Mesothelial cell of epicardium (in vitro differentiated cells): ENCODE measurements at regions not wholly inside any gene's neighbourhood (a gene's known extent, or its start where the extent isn't known, plus 50 kb on each side); places are given as distances from the start of the nearest gene placed in this dataset.
A peak's percentile ranks its signal among the peaks of the same experiment; 100 is the strongest.

Experiments
- DNase-seq, 2 experiments: peaks; one replicate each; pipeline ENCODE4 v3.0.0; 2021; ENCODE audit warnings: low spot score in 2 of 2; ENCODE audit not compliant: unreplicated experiment in 2 of 2
- H3K27ac Mint-ChIP-seq: 2 replicates; pipeline ENCODE4 v1.8.0; 2021; ENCODE audit warnings: mixed read lengths
- H3K27me3 Mint-ChIP-seq: 2 replicates; pipeline ENCODE4 v1.8.0; 2021; ENCODE audit warnings: low read depth, mixed read lengths
- H3K36me3 Mint-ChIP-seq: 2 replicates; pipeline ENCODE4 v1.8.0; 2021; ENCODE audit warnings: mixed read lengths
- H3K4me1 Mint-ChIP-seq: 2 replicates; pipeline ENCODE4 v1.8.0; 2021; ENCODE audit warnings: mixed read lengths
- H3K4me3 Mint-ChIP-seq: 2 replicates; pipeline ENCODE4 v1.8.0; 2021; ENCODE audit warnings: mild to moderate bottlenecking, moderate library complexity, mixed read lengths
- H3K9me3 Mint-ChIP-seq: 2 replicates; pipeline ENCODE4 v1.8.0; 2021; ENCODE audit warnings: mixed read lengths
- CTCF ChIP-seq: fragments of 200-600 bp; sonication (generic); IDR thresholded peaks from one replicate; pipeline ENCODE4 v1.5.0; 2021; ENCODE audit warnings: antibody characterized with exemption; ENCODE audit not compliant: unreplicated experiment

- H3K9me3 Mint-ChIP-seq, result peaks cover 5% of the 10 kb centered on the region
- DNase-seq, result no peak
- no peaks in the 10 kb centered on the region for H3K27me3 Mint-ChIP-seq
- TF ChIP-seq CTCF, result no peak
- H3K4me3 Mint-ChIP-seq, result no peak overlapping the region
- H3K36me3 Mint-ChIP-seq, result no peaks in the 10 kb centered on the region
- peak overlapping the region; percentile 4 for H3K27ac Mint-ChIP-seq
- H3K4me1 Mint-ChIP-seq, result peaks cover 32% of the 10 kb centered on the region
These were observed 581.3 kb downstream of the BCOR start for GRCh38 chrX:39516427-39516841.

GRCh38 chrX:39518476-39519029, 579.2 kb downstream of the BCOR start:
- Mint-ChIP-seq H3K27me3 (no peaks in the 10 kb centered on the region), H3K36me3 (no peaks in the 10 kb centered on the region), H3K4me1 (peaks cover 35% of the 10 kb centered on the region), H3K4me3 (no peak overlapping the region), H3K9me3 (peaks cover 7% of the 10 kb centered on the region), H3K27ac (peak overlapping the region; percentile 83)
- DNase-seq, result no peak
- TF ChIP-seq CTCF, result no peak

GRCh38 chrX:39519030-39519488, 578.7 kb downstream of the BCOR start:
- no peak for TF ChIP-seq CTCF
- H3K4me1 Mint-ChIP-seq, result peaks cover 35% of the 10 kb centered on the region
- no peaks in the 10 kb centered on the region for H3K27me3 Mint-ChIP-seq
- H3K36me3 Mint-ChIP-seq, result no peaks in the 10 kb centered on the region
- no peak for DNase-seq
- peaks cover 12% of the 10 kb centered on the region for H3K9me3 Mint-ChIP-seq
- H3K27ac Mint-ChIP-seq, result peak overlapping the region; percentile 83
- no peak overlapping the region for H3K4me3 Mint-ChIP-seq

GRCh38 chrX:39519566-39520301, 578.0 kb downstream of the BCOR start:
- Mint-ChIP-seq H3K27ac (peak overlapping the region; percentile 83), H3K9me3 (peaks cover 14% of the 10 kb centered on the region), H3K27me3 (no peaks in the 10 kb centered on the region), H3K36me3 (no peaks in the 10 kb centered on the region), H3K4me3 (no peak overlapping the region), H3K4me1 (peaks cover 33% of the 10 kb centered on the region)
- no peak for TF ChIP-seq CTCF
- no peak for DNase-seq

GRCh38 chrX:39525758-39526157, 572.0 kb downstream of the BCOR start:
- H3K9me3 Mint-ChIP-seq, result peaks cover 19% of the 10 kb centered on the region
- no peaks in the 10 kb centered on the region for H3K36me3 Mint-ChIP-seq
- DNase-seq, result no peak
- no peak overlapping the region for H3K4me3 Mint-ChIP-seq
- H3K27me3 Mint-ChIP-seq, result no peaks in the 10 kb centered on the region
- H3K4me1 Mint-ChIP-seq, result peaks cover 6% of the 10 kb centered on the region
- no peak overlapping the region for H3K27ac Mint-ChIP-seq
- no peak for TF ChIP-seq CTCF
